Endothelial cell of umbilical vein (primary cell): ENCODE measurements at regions not wholly inside any gene's neighbourhood (a gene's known extent, or its start where the extent isn't known, plus 50 kb on each side); places are given as distances from the start of the nearest gene placed in this dataset.

Experiments
- CTCF ChIP-seq, 2 donors: IDR thresholded peaks; 1 replicate in 1 of 2; 2 replicates in 1 of 2; pipeline ENCODE4 v1.5.1; 2011; ENCODE audit warnings: low read length in 2 of 2, mild to moderate bottlenecking in 2 of 2, moderate library complexity in 2 of 2, control low read depth in 1 of 2, inconsistent platforms in 1 of 2, low read depth in 1 of 2; ENCODE audit not compliant: insufficient read depth in 1 of 2; ENCODE audit errors: extremely low read depth in 1 of 2
- EZH2 ChIP-seq: IDR thresholded peaks from 2 replicates; pipeline ENCODE4 v1.6.1; 2012; ENCODE audit warnings: borderline replicate concordance, low read depth, mild to moderate bottlenecking, moderate library complexity, low read length, inconsistent platforms; ENCODE audit not compliant: severe bottlenecking
- POLR2A ChIP-seq: IDR thresholded peaks from 2 replicates; pipeline ENCODE4 v1.6.1; 2012; ENCODE audit warnings: low read depth, mild to moderate bottlenecking, control low read depth, low read length
- POLR2AphosphoS5 ChIP-seq: IDR thresholded peaks from 2 replicates; pipeline ENCODE4 v1.6.1; 2012; ENCODE audit warnings: low read depth, mild to moderate bottlenecking, control low read depth, low read length, moderate library complexity; ENCODE audit not compliant: insufficient read depth

- TF ChIP-seq CTCF (IDR thresholded peaks at IDR 0.05; ENCODE audit: extremely low read depth in 1 of 2, insufficient read depth in 1 of 2, low read depth in 1 of 2, low read length in 2 of 2), result no peak
- TF ChIP-seq POLR2AphosphoS5, result no peak
- TF ChIP-seq POLR2A, result no peak
- TF ChIP-seq EZH2, result no peak
Measured at GRCh38 chr7:142413280-142414000, 155.6 kb upstream of the PRSS58 start.
